Left kidney (tissue), 1 donor: ENCODE measurements at regions not wholly inside any gene's neighbourhood (a gene's known extent, or its start where the extent isn't known, plus 50 kb on each side); places are given as distances from the start of the nearest gene placed in this dataset.

Experiments
- DNase-seq: peaks from one replicate; pipeline ENCODE4 v3.0.0-alpha.2; 2013

GRCh38 chr1:55712148-55712547 lies 497.0 kb upstream of the USP24 start:
- DNase-seq = peak; percentile 53

- no peak for DNase-seq
Measured at GRCh38 chr1:55708781-55709180, 493.6 kb upstream of the USP24 start.

- no peak for DNase-seq
Measured at GRCh38 chr1:55707846-55708245, 492.7 kb upstream of the USP24 start.

GRCh38 chr1:55707196-55707595 lies 492.0 kb upstream of the USP24 start:
- DNase-seq = no peak

- DNase-seq = no peak
Measured at GRCh38 chr1:55706397-55706796, 491.2 kb upstream of the USP24 start.

- DNase-seq = no peak
Measured at GRCh38 chr1:55703726-55704363, 488.7 kb upstream of the USP24 start.

GRCh38 chr1:55702064-55702463 lies 486.9 kb upstream of the USP24 start:
- no peak for DNase-seq

GRCh38 chr1:55700359-55701130 lies 485.4 kb upstream of the USP24 start:
- DNase-seq = no peak

GRCh38 chr1:55699228-55699627 lies 484.1 kb upstream of the USP24 start:
- DNase-seq = peak; percentile 55

- DNase-seq = no peak
Measured at GRCh38 chr1:55697997-55698535, 482.9 kb upstream of the USP24 start.

- DNase-seq = no peak
Measured at GRCh38 chr1:55696891-55697290, 481.7 kb upstream of the USP24 start.

- DNase-seq = no peak
Measured at GRCh38 chr1:55696181-55696754, 481.1 kb upstream of the USP24 start.

GRCh38 chr1:55695552-55695951 lies 480.4 kb upstream of the USP24 start:
- no peak for DNase-seq

GRCh38 chr1:55695151-55695550 lies 480.0 kb upstream of the USP24 start:
- no peak for DNase-seq

- DNase-seq = peak; percentile 75
Measured at GRCh38 chr1:55694310-55694801, 479.2 kb upstream of the USP24 start.

- DNase-seq = no peak
Measured at GRCh38 chr1:55692726-55693125, 477.6 kb upstream of the USP24 start.

- DNase-seq = no peak
Measured at GRCh38 chr1:55690366-55690765, 475.2 kb upstream of the USP24 start.

- no peak for DNase-seq
Measured at GRCh38 chr1:55689800-55690199, 474.6 kb upstream of the USP24 start.

GRCh38 chr1:55685560-55685959 lies 470.4 kb upstream of the USP24 start:
- DNase-seq = no peak

- DNase-seq = no peak
Measured at GRCh38 chr1:55684131-55684650, 469.0 kb upstream of the USP24 start.

- no peak for DNase-seq
Measured at GRCh38 chr1:55682198-55682597, 467.0 kb upstream of the USP24 start.

- DNase-seq = no peak
Measured at GRCh38 chr1:55679971-55680370, 464.8 kb upstream of the USP24 start.

GRCh38 chr1:55673416-55673815 lies 458.3 kb upstream of the USP24 start:
- no peak for DNase-seq
